Stimulated activated memory B cell treated with anti-CD40 and anti-IgM and Interleukin-4, amounts not matched to agents 10 μg/mL and 1 μg/mL and 100 μg/mL, for 72 hours (primary cell): ENCODE measurements at regions not wholly inside any gene's neighbourhood (a gene's known extent, or its start where the extent isn't known, plus 50 kb on each side); places are given as distances from the start of the nearest gene placed in this dataset.
"Not testable (repeated sequence)": the region's sequence is repeated elsewhere in the genome, so short reads cannot be mapped to it uniquely, and the experiment has no call there.

ENCODE experiments used
- ATAC-seq: fragments of 150-1000 bp; cut with Tn5 transposase; 2 replicates; pipeline ENCODE4 v1.10.0; 2021
- H3K27ac Mint-ChIP-seq: one replicate; pipeline ENCODE4 v1.8.0; 2022; ENCODE audit warnings: mild to moderate bottlenecking, mixed read lengths
- H3K27me3 Mint-ChIP-seq: one replicate; pipeline ENCODE4 v1.8.0; 2022; ENCODE audit warnings: mixed read lengths
- H3K36me3 Mint-ChIP-seq: one replicate; pipeline ENCODE4 v1.8.0; 2022; ENCODE audit warnings: mixed read lengths
- H3K4me1 Mint-ChIP-seq: one replicate; pipeline ENCODE4 v1.8.0; 2022; ENCODE audit warnings: mixed read lengths
- H3K4me3 Mint-ChIP-seq: one replicate; pipeline ENCODE4 v1.8.0; 2022; ENCODE audit warnings: mild to moderate bottlenecking, moderate library complexity, mixed read lengths
- H3K9me3 Mint-ChIP-seq: one replicate; pipeline ENCODE4 v1.8.0; 2022; ENCODE audit warnings: mixed read lengths

DNA sequence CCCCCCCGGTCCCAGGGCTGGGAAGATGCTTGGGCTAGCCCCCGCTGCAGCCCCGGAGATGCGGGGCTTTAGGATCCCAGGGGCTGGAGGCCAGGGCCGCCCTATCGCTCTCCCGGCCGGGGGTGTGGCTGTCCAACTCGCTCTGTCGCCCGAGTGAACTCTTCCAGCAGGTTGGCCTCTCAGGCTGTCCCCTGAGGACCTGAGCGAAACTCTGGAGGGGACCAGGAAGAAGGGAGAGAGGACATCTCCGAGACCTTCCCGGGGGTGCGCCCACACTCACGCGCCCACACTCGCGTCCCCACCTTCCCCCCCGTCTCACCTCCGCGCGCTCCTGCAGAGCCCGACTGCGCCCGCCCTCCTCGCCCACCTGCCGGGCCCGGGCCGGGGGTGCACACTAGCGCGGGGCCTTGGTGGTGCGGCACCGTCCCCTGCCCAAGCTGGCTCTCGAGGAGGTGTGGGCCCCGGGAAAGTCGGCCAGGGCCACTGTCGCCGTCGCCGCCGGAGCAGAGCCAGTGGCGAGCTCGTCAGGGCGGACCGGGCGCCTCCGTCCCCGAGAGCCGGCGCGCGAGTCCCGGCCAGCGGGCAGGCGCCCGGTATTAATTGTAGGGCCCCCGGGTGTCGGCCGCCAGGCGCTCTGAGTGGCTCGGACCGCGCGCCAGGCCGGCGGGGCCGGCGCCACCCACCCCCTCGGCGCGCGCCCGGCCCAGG is 101.7 kb upstream of the SVIL start:
- Mint-ChIP-seq H3K27me3 (peaks cover 27% of the 10 kb centered on the region), H3K4me1 (no peaks in the 10 kb centered on the region), H3K9me3 (no peaks in the 10 kb centered on the region), H3K27ac (no peak overlapping the region), H3K4me3 (peak overlapping the region; percentile 68), H3K36me3 (no peaks in the 10 kb centered on the region)
- no peak for ATAC-seq

- Mint-ChIP-seq H3K9me3 (no peaks in the 10 kb centered on the region), H3K27ac (no peak overlapping the region), H3K4me3 (peak overlapping the region; percentile 68), H3K36me3 (no peaks in the 10 kb centered on the region), H3K27me3 (peaks cover 27% of the 10 kb centered on the region), H3K4me1 (no peaks in the 10 kb centered on the region)
- ATAC-seq: peak; percentile 82
Measured at GRCh38 chr10:29735628-29736365, 101.0 kb upstream of the SVIL start.

DNA sequence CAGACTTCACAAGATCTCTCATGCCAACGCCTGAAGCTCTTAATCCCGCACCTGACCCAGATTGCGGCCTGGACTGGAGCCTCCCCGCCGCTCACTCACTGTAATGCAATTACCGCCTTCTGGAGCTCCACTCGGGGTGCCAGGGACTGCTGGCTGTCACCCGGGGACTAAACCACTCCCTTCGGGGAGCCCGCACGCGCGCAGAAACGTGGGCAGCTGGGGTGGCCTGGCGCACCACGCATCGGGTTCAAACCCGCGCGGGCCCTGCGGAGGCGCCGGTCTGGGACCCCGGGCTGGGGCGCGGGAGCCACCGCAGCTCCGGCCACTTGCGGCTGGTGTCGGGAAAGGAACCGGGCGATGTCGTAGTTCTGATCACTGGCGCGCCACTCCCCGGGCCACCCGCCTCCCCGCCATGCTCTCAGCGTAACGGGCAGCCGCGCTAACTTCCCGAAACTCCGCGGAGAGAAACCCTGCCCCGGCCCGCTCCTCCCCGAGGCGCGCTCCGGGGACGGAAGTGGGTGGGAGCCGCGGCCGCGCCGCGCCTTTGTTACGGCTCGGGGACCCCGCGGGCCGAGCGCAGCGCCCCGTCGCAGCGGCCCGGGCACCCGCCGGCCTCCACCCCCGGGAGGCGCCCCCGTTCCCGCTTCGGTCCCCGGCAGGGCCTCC is 100.3 kb upstream of the SVIL start:
- ATAC-seq: peak; percentile 35
- H3K9me3 Mint-ChIP-seq: no peaks in the 10 kb centered on the region
- peak overlapping the region; percentile 55 for H3K4me3 Mint-ChIP-seq
- H3K27me3 Mint-ChIP-seq: peaks cover 27% of the 10 kb centered on the region
- H3K4me1 Mint-ChIP-seq: no peaks in the 10 kb centered on the region
- no peak overlapping the region for H3K27ac Mint-ChIP-seq
- no peaks in the 10 kb centered on the region for H3K36me3 Mint-ChIP-seq

GRCh38 chr10:29734640-29734961 is 99.8 kb upstream of the SVIL start:
- no peak overlapping the region for H3K27ac Mint-ChIP-seq
- no peaks in the 10 kb centered on the region for H3K36me3 Mint-ChIP-seq
- H3K4me3 Mint-ChIP-seq: peak overlapping the region; percentile 55
- ATAC-seq: no peak
- H3K4me1 Mint-ChIP-seq: no peaks in the 10 kb centered on the region
- H3K9me3 Mint-ChIP-seq: no peaks in the 10 kb centered on the region
- H3K27me3 Mint-ChIP-seq: peaks cover 23% of the 10 kb centered on the region

DNA sequence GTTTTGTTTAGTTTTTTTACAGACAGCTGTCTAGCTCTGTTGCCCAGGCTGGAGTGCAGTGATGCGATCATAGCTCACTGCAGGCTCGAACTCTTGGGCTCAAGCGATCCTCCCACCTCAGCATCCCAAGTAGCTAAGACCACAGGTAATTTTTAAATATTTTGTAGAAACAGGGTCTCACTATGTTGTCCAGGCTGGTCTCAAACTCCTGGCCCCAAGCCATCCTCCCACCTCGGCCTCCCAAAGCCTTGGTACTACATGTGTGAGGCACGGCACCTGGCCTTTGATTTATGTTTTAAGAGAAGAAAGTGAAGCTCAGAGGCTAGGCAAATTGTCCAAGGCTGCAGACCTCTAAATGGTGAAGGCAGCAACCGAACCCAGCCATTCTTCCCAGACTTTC is 98.6 kb upstream of the SVIL start:
- H3K36me3 Mint-ChIP-seq: no peaks in the 10 kb centered on the region
- H3K4me3 Mint-ChIP-seq: no peak overlapping the region
- H3K27ac Mint-ChIP-seq: no peak overlapping the region
- H3K27me3 Mint-ChIP-seq: peaks cover 12% of the 10 kb centered on the region
- no peak for ATAC-seq
- H3K4me1 Mint-ChIP-seq: no peaks in the 10 kb centered on the region
- peaks cover 5% of the 10 kb centered on the region for H3K9me3 Mint-ChIP-seq

DNA sequence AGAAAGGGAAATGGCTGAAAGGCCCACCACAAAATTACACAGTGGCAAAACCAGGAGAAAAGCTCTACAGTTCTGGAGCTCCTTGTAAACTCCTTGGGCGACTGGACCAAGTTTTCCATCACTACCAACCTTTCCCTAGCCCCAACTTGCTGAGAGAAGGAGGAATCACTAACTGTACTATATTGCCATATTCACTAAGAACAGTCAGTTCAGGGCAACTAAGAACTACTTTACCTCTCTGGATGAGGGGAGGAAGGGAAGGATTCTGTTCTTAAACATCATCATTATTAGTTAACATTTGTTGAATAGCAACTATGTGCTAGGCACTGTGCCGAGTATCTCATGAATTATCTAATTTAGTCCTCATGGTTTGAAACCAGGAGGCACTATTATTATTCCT is 98.1 kb upstream of the SVIL start:
- H3K27me3 Mint-ChIP-seq: peaks cover 12% of the 10 kb centered on the region
- H3K27ac Mint-ChIP-seq: no peak overlapping the region
- H3K4me1 Mint-ChIP-seq: no peaks in the 10 kb centered on the region
- no peaks in the 10 kb centered on the region for H3K36me3 Mint-ChIP-seq
- ATAC-seq: no peak
- H3K9me3 Mint-ChIP-seq: peaks cover 6% of the 10 kb centered on the region
- no peak overlapping the region for H3K4me3 Mint-ChIP-seq

GRCh38 chr10:29731760-29732159 is 97.0 kb upstream of the SVIL start:
- Mint-ChIP-seq H3K36me3 (no peaks in the 10 kb centered on the region), H3K4me3 (no peak overlapping the region), H3K27me3 (peaks cover 12% of the 10 kb centered on the region), H3K27ac (no peak overlapping the region), H3K9me3 (peaks cover 6% of the 10 kb centered on the region), H3K4me1 (no peaks in the 10 kb centered on the region)
- no peak for ATAC-seq

- peaks cover 12% of the 10 kb centered on the region for H3K27me3 Mint-ChIP-seq
- H3K36me3 Mint-ChIP-seq: no peaks in the 10 kb centered on the region
- no peaks in the 10 kb centered on the region for H3K4me1 Mint-ChIP-seq
- H3K27ac Mint-ChIP-seq: no peak overlapping the region
- peaks cover 6% of the 10 kb centered on the region for H3K9me3 Mint-ChIP-seq
- no peak for ATAC-seq
- no peak overlapping the region for H3K4me3 Mint-ChIP-seq
Measured at GRCh38 chr10:29730969-29731368, 96.2 kb upstream of the SVIL start.

DNA sequence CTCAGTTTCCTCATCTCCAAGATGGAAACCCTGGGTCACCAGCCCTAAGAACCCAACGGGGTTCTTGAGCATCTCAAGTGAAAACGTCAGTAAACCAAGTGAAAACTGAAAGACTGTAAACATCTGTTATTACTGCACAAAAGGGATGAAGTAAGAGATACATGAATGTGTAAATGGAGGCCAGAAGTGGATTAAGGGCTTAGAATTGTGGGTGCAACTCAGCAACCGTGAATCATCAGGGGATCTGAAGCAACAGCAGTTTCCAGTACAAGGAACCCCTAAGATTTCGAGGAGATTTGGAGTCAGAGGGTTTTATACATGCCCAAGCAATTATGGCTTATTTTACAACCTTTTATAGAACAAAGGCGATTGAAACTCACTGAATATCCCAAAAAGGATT is 95.7 kb upstream of the SVIL start:
- peaks cover 12% of the 10 kb centered on the region for H3K27me3 Mint-ChIP-seq
- no peak overlapping the region for H3K4me3 Mint-ChIP-seq
- H3K4me1 Mint-ChIP-seq: no peaks in the 10 kb centered on the region
- H3K9me3 Mint-ChIP-seq: peaks cover 6% of the 10 kb centered on the region
- no peak overlapping the region for H3K27ac Mint-ChIP-seq
- H3K36me3 Mint-ChIP-seq: no peaks in the 10 kb centered on the region
- ATAC-seq: no peak

- Mint-ChIP-seq H3K27ac (no peak overlapping the region), H3K36me3 (no peaks in the 10 kb centered on the region), H3K27me3 (no peaks in the 10 kb centered on the region), H3K9me3 (peaks cover 6% of the 10 kb centered on the region), H3K4me3 (no peak overlapping the region), H3K4me1 (no peaks in the 10 kb centered on the region)
- ATAC-seq: no peak
Measured at GRCh38 chr10:29728541-29729049, 93.8 kb upstream of the SVIL start.

DNA sequence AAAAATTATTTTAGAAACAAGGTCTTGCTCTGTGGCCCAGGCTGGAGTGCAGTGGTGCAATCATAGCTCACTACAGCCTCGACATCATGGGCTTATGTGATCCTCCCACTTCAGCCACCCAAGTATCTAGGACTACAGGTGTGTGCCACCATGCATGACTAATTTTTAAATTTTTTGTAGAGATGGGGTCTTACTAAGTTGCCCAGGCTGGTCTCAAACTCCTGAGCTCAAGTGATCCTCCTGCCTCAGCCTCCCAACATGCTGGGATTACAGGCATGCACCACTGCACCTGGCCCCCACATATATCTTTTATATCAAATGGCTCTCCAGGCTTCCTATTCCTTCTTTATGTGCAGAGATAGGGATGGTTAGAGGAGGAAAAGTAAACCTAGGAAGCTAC is 91.2 kb upstream of the SVIL start:
- H3K4me3 Mint-ChIP-seq, H3K36me3 Mint-ChIP-seq, H3K9me3 Mint-ChIP-seq, ATAC-seq, H3K4me1 Mint-ChIP-seq, H3K27ac Mint-ChIP-seq, H3K27me3 Mint-ChIP-seq: not testable (repeated sequence)

DNA sequence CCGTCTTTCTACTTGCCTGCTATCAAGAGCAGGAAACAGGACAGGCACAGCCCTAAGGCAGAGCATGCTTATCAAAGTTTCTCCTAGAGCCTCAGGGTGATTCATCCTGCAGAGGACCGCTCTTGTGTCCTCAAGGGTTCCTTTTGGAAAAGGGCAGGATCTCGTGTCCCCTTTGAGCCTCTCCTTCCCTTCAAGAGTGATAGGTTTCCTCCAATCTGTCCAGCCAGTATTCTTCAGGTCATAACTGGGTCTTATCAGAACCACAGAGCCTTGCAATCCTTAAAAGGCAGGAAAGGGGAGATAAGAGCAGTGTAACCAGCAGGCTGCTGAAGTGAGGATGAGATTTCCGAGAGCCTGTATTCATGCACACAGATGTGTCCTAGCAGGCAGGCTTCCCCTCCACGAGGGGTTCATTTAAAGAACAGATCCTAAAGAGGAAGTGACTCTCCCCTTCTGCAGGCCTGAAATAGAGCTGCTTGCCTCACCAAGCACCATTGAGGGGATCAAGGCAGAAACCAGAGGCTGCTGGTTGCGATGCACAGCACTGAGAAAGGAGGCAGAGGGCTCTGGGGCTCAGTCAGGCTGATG is 90.5 kb upstream of the SVIL start:
- Mint-ChIP-seq H3K27me3 (no peaks in the 10 kb centered on the region), H3K4me3 (no peak overlapping the region), H3K9me3 (peaks cover 10% of the 10 kb centered on the region), H3K27ac (no peak overlapping the region), H3K36me3 (no peaks in the 10 kb centered on the region), H3K4me1 (no peaks in the 10 kb centered on the region)
- ATAC-seq: no peak

DNA sequence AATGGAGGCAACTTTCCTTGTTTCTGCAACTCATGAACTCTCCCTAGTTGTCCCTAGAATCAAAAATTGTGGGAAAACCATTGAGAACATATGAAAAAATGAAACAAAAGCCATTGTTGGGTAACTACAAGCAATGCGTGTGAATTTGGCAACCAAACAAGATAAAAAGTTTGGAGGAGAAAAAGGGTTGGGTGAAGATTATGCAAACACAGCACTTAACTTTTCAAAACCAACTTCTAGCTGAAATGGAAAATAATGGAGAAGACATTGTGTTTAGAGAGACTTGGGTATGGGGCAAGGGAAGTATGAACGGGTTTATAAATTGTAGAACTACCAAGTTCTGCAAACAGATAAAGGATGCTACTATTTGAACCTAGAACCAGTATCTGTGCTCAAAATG is 89.0 kb upstream of the SVIL start:
- H3K27me3 Mint-ChIP-seq: no peaks in the 10 kb centered on the region
- H3K9me3 Mint-ChIP-seq: peaks cover 15% of the 10 kb centered on the region
- ATAC-seq: no peak
- no peak overlapping the region for H3K27ac Mint-ChIP-seq
- H3K4me1 Mint-ChIP-seq: no peaks in the 10 kb centered on the region
- no peaks in the 10 kb centered on the region for H3K36me3 Mint-ChIP-seq
- H3K4me3 Mint-ChIP-seq: no peak overlapping the region

- no peak for ATAC-seq
- Mint-ChIP-seq H3K27me3 (no peaks in the 10 kb centered on the region), H3K4me3 (no peak overlapping the region), H3K9me3 (peaks cover 12% of the 10 kb centered on the region), H3K27ac (no peak overlapping the region), H3K36me3 (no peaks in the 10 kb centered on the region), H3K4me1 (no peaks in the 10 kb centered on the region)
Measured at GRCh38 chr10:29722777-29723176, 88.0 kb upstream of the SVIL start.

DNA sequence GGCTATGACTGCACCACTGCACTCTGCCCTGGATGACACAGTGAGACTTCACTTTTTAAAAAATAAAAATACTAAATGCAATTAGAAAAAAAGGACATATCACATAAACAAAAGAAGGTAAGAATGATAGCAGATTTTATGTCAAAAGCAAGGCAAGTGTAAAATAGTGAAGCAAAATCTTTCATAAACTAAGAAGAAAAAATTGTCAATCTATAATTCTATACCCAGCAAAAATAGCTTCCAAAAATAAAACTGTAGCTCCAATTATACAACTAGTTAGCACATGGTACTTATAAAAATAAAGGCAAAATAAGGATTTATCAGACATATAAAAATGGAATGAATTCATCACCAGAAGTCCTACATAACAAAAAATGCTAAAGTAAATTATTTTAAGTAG is 85.4 kb upstream of the SVIL start:
- Mint-ChIP-seq H3K4me1 (no peaks in the 10 kb centered on the region), H3K9me3 (peaks cover 12% of the 10 kb centered on the region), H3K27ac (no peak overlapping the region), H3K27me3 (no peaks in the 10 kb centered on the region), H3K4me3 (no peak overlapping the region), H3K36me3 (no peaks in the 10 kb centered on the region)
- ATAC-seq: no peak
